ENCODE measurements at regions not wholly inside any gene's neighbourhood (a gene's known extent, or its start where the extent isn't known, plus 50 kb on each side); places are given as distances from the start of the nearest gene placed in this dataset.

GRCh38 chr1:232186931-232187330 lies 443.0 kb downstream of the SIPA1L2 start:
- Histone ChIP-seq H2AFZ (ENCODE audit: low read depth, low read length) (no peak overlapping the region), H3K9ac (ENCODE audit: low read length) (no peak overlapping the region), H3K9me2 (ENCODE audit: insufficient read depth, low read length) (no peaks in the 10 kb centered on the region), H3K9me3 (ENCODE audit: low read length) (no peaks in the 10 kb centered on the region), H3K4me3 (ENCODE audit: low read length) (no peak overlapping the region), H3K4me2 (ENCODE audit: low read length) (no peak overlapping the region), H3K27ac (ENCODE audit: low read length) (no peak overlapping the region), H3K79me2 (replicated peaks; ENCODE audit: insufficient read depth, low read length) (no peaks in the 10 kb centered on the region), H4K20me1 (ENCODE audit: insufficient read depth) (no peaks in the 10 kb centered on the region), H3F3A (ENCODE audit: insufficient read depth, low read length, poor library complexity, severe bottlenecking) (no peaks in the 10 kb centered on the region), H3K27me3 (ENCODE audit: insufficient read depth, low read depth, low read length) (no peaks in the 10 kb centered on the region), H3K36me3 (ENCODE audit: insufficient read depth, low read length) (no peaks in the 10 kb centered on the region)
- TF ChIP-seq TAF1 (IDR thresholded peaks at IDR 0.05; ENCODE audit: low read depth) (no peak), RAD21 (conservative IDR thresholded peaks at IDR 0.05) (no peak), EZH2 (IDR thresholded peaks at IDR 0.05; ENCODE audit: borderline replicate concordance, insufficient read depth, low read length, poor library complexity, severe bottlenecking) (no peak), POLR2AphosphoS5 (IDR thresholded peaks at IDR 0.05) (no peak), CTCF (IDR thresholded peaks at IDR 0.05; ENCODE audit: poor library complexity, severe bottlenecking) (no peak), REST (IDR thresholded peaks at IDR 0.05; ENCODE audit: borderline replicate concordance) (no peak), EP300 (conservative IDR thresholded peaks at IDR 0.05; ENCODE audit: poor library complexity, severe bottlenecking) (no peak), SMC3 (conservative IDR thresholded peaks at IDR 0.05; ENCODE audit: poor library complexity) (no peak), MXI1 (conservative IDR thresholded peaks at IDR 0.05; ENCODE audit: poor library complexity, severe bottlenecking) (no peak)

- Histone ChIP-seq H3K9me3 (ENCODE audit: low read length) (no peaks in the 10 kb centered on the region), H3K27ac (ENCODE audit: low read length) (no peak overlapping the region), H3K4me2 (ENCODE audit: low read length) (no peak overlapping the region), H3K9ac (ENCODE audit: low read length) (no peak overlapping the region), H3K4me3 (ENCODE audit: low read length) (no peak overlapping the region), H2AFZ (ENCODE audit: low read depth, low read length) (no peak overlapping the region), H4K20me1 (ENCODE audit: insufficient read depth) (no peaks in the 10 kb centered on the region), H3K9me2 (ENCODE audit: insufficient read depth, low read length) (no peaks in the 10 kb centered on the region), H3K36me3 (ENCODE audit: insufficient read depth, low read length) (no peaks in the 10 kb centered on the region), H3F3A (ENCODE audit: insufficient read depth, low read length, poor library complexity, severe bottlenecking) (no peaks in the 10 kb centered on the region), H3K27me3 (ENCODE audit: insufficient read depth, low read depth, low read length) (no peaks in the 10 kb centered on the region), H3K79me2 (replicated peaks; ENCODE audit: insufficient read depth, low read length) (no peaks in the 10 kb centered on the region)
- TF ChIP-seq CTCF (IDR thresholded peaks at IDR 0.05; ENCODE audit: poor library complexity, severe bottlenecking) (no peak), EZH2 (IDR thresholded peaks at IDR 0.05; ENCODE audit: borderline replicate concordance, insufficient read depth, low read length, poor library complexity, severe bottlenecking) (no peak), MXI1 (conservative IDR thresholded peaks at IDR 0.05; ENCODE audit: poor library complexity, severe bottlenecking) (no peak), REST (IDR thresholded peaks at IDR 0.05; ENCODE audit: borderline replicate concordance) (no peak), EP300 (conservative IDR thresholded peaks at IDR 0.05; ENCODE audit: poor library complexity, severe bottlenecking) (no peak), POLR2AphosphoS5 (IDR thresholded peaks at IDR 0.05) (no peak), TAF1 (IDR thresholded peaks at IDR 0.05; ENCODE audit: low read depth) (no peak), RAD21 (conservative IDR thresholded peaks at IDR 0.05) (no peak), SMC3 (conservative IDR thresholded peaks at IDR 0.05; ENCODE audit: poor library complexity) (no peak)
Observed at GRCh38 chr1:232184561-232185530, 445.1 kb downstream of the SIPA1L2 start.
